ENCODE measurements at regions not wholly inside any gene's neighbourhood (a gene's known extent, or its start where the extent isn't known, plus 50 kb on each side); places are given as distances from the start of the nearest gene placed in this dataset.

GRCh38 chr12:107284692-107285091, 191.3 kb upstream of the CRY1 start:
- no peaks in the 10 kb centered on the region for H3K79me2 ChIP-seq (ENCODE audit: insufficient read depth, low read length)
- no peak overlapping the region for H2AFZ ChIP-seq (ENCODE audit: low read length)
- ChIA-PET CTCF (ENCODE audit: low intra/inter-chr PET ratio, low total read pairs) (no interaction called here), POLR2A (no interaction called here)
- H3K4me1 ChIP-seq (ENCODE audit: insufficient read depth, low read length): no peaks in the 10 kb centered on the region
- no TSS peak for BruUV-seq (replicated peaks)
- no peak overlapping the region for H3K4me2 ChIP-seq (ENCODE audit: low read depth, low read length)
- TF ChIP-seq DNMT1 (CRISPR knock-in tag; IDR thresholded peaks at IDR 0.05) (no peak), MXD4 (CRISPR knock-in tag; IDR thresholded peaks at IDR 0.05) (no peak), AGO2 (optimal IDR thresholded peaks at IDR 0.05; ENCODE audit: low read depth, low read length) (no peak), HOXA9 (CRISPR knock-in tag; IDR thresholded peaks at IDR 0.05; ENCODE audit: borderline replicate concordance) (no peak)
- ATAC-seq: no peak
- no peak for FAIRE-seq
- no peak overlapping the region for H3K27ac ChIP-seq (ENCODE audit: extremely low read length, insufficient read depth, low read length)
- intact Hi-C loops (cut with micrococcal nuclease; ENCODE audit: unreplicated experiment) (no loop called here), in situ Hi-C loops (cut with HindIII; ENCODE audit: extremely low pct_ligation_motif_present, low pct_unique_long_range_greater_than_20kb) (no loop called here)
- no peak for DNase-seq (ENCODE audit: low spot score)
- no peaks in the 10 kb centered on the region for H4K20me1 ChIP-seq (ENCODE audit: insufficient read depth, low read length)
- no peak overlapping the region for H3K9ac ChIP-seq (ENCODE audit: insufficient read depth, low read depth, low read length)
- H3K36me3 ChIP-seq (replicated peaks in 1 of 2; ENCODE audit: control insufficient read depth in 1 of 2, insufficient read depth in 2 of 2, low read length in 2 of 2): no peaks in the 10 kb centered on the region
- 20% methylated on average over 2 of the region's 2 CpGs for WGBS (ENCODE audit: low lambda C conversion rate)
- no peaks in the 10 kb centered on the region for H3K9me3 ChIP-seq (ENCODE audit: low read length)
- peaks cover 2 to 22% of the 10 kb centered on the region in 2 experiments; a peak in 2 of 5 replicates for H3K27me3 ChIP-seq (ENCODE audit: control insufficient read depth in 1 of 2, insufficient read depth in 2 of 2, low read length in 2 of 2)
- no peak overlapping the region for H3K4me3 ChIP-seq (replicated peaks in 1 of 3; ENCODE audit: insufficient read depth in 1 of 3, low read depth in 2 of 3, low read length in 3 of 3)

GRCh38 chr12:107287436-107288413, 194.4 kb upstream of the CRY1 start:
- FAIRE-seq (no peak), DNase-seq (ENCODE audit: low spot score) (no peak), ATAC-seq (no peak)
- H3K27me3 ChIP-seq (ENCODE audit: control insufficient read depth in 1 of 2, insufficient read depth in 2 of 2, low read length in 2 of 2): peaks cover 4 to 30% of the 10 kb centered on the region in 2 experiments; a peak in 3 of 5 replicates
- H2AFZ ChIP-seq (ENCODE audit: low read length): no peak overlapping the region
- 18% methylated on average over 11 of the region's 11 CpGs for WGBS (ENCODE audit: low lambda C conversion rate)
- H3K4me3 ChIP-seq (replicated peaks in 1 of 3; ENCODE audit: insufficient read depth in 1 of 3, low read depth in 2 of 3, low read length in 3 of 3): no peak overlapping the region
- no peaks in the 10 kb centered on the region for H3K4me1 ChIP-seq (ENCODE audit: insufficient read depth, low read length)
- BruUV-seq (replicated peaks): no TSS peak
- ChIA-PET CTCF (ENCODE audit: low intra/inter-chr PET ratio, low total read pairs) (no interaction called here), POLR2A (no interaction called here)
- no peak overlapping the region for H3K27ac ChIP-seq (ENCODE audit: extremely low read length, insufficient read depth, low read length)
- intact Hi-C loops (cut with micrococcal nuclease; ENCODE audit: unreplicated experiment): no loop called here
- in situ Hi-C loops (cut with HindIII; ENCODE audit: extremely low pct_ligation_motif_present, low pct_unique_long_range_greater_than_20kb): no loop called here
- H3K9me3 ChIP-seq (ENCODE audit: low read length): no peaks in the 10 kb centered on the region
- H3K79me2 ChIP-seq (ENCODE audit: insufficient read depth, low read length): no peaks in the 10 kb centered on the region
- no peak overlapping the region for H3K9ac ChIP-seq (ENCODE audit: insufficient read depth, low read depth, low read length)
- no peaks in the 10 kb centered on the region for H3K36me3 ChIP-seq (replicated peaks in 1 of 2; ENCODE audit: control insufficient read depth in 1 of 2, insufficient read depth in 2 of 2, low read length in 2 of 2)
- no peaks in the 10 kb centered on the region for H4K20me1 ChIP-seq (ENCODE audit: insufficient read depth, low read length)
- no peak overlapping the region for H3K4me2 ChIP-seq (ENCODE audit: low read depth, low read length)
- no peak for TF ChIP-seq STAT5B (CRISPR knock-in tag; IDR thresholded peaks at IDR 0.05)
- no peak for TF ChIP-seq ZNF337 (CRISPR knock-in tag; IDR thresholded peaks at IDR 0.05; ENCODE audit: borderline replicate concordance, low read depth)
- no peak for TF ChIP-seq ZNF160 (CRISPR knock-in tag; IDR thresholded peaks at IDR 0.05)
- TF ChIP-seq REST (IDR thresholded peaks at IDR 0.05; ENCODE audit: borderline replicate concordance in 1 of 2, low read depth in 1 of 2, low read length in 2 of 2): no peak
- TF ChIP-seq IKZF4 (CRISPR knock-in tag; IDR thresholded peaks at IDR 0.05; ENCODE audit: borderline replicate concordance, low read depth, not compliant biosample characterization): no peak
- TF ChIP-seq SOX6 (IDR thresholded peaks at IDR 0.05): no peak
- peak; percentile 72 for TF ChIP-seq SOX6 (CRISPR knock-in tag; IDR thresholded peaks at IDR 0.05)
- TF ChIP-seq SOX5 (CRISPR knock-in tag; IDR thresholded peaks at IDR 0.05; ENCODE audit: borderline replicate concordance): peak; percentile 68; the same call in 1 of the 2 replicates
- TF ChIP-seq ETV5 (CRISPR knock-in tag; IDR thresholded peaks at IDR 0.05; ENCODE audit: borderline replicate concordance): 0 out of 2 replicates have a peak, but pooled peaks have one; percentile 16
- no peak for TF ChIP-seq NFIB (CRISPR knock-in tag; IDR thresholded peaks at IDR 0.05; ENCODE audit: borderline replicate concordance)
- no peak for TF ChIP-seq ZNF557 (CRISPR knock-in tag; IDR thresholded peaks at IDR 0.05)
